ENCODE measurements at regions not wholly inside any gene's neighbourhood (a gene's known extent, or its start where the extent isn't known, plus 50 kb on each side); places are given as distances from the start of the nearest gene placed in this dataset.

DNA sequence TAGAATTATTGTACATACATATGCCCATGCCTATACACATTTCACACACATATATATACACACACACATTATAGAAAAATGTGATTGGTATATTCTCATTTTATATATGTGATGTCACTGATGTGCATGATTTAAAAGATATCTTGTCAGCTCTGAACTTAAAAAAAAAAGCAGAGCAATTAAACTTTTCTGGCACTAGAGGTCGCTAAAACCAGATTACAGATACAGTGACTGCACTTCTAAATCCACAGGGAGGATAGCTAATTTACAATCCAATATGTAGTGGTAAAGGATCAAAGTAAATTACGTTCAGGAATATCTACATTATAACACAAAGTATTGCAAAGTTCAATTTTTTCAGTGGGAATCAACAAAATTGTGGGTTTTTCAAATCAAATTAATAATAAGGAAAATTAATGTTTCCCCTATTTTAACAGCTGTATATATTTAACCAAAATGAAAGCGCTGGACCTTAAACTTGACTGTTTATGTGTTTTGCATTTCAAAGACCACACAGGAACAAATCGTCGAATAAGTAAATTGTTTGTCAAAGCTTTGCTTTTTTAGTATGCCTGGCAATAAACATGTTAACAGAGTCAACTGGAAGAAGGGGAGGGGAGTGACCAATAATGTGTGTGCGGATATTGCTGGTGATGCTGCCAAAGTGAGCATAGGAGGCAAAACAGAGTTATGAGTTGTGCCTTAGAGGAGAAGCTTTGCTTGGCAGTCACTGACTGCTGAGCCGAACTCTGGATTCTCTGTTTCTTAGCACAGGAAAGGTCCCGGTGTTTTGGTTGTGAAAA is 1201.4 kb upstream of the C9orf72 start:
- DNase-seq = peak; percentile 75

DNA sequence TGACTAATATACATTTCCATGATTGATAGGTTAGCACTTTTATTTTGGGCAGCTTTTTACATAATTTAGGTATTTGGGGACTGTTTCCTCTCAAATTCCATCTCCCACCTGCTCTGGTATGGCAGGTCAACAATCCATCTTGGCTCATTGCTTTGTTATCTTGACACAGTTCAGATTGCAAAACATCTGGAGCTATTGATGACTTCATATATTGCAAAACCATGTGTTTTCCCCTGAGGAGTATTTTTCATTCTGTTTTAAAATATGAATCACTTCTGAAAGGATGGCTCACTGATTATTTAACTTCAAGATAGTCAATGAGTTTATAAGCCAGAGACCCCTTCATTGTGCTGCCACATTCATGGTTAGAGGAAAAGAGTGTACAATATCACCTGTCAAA is 1206.0 kb upstream of the C9orf72 start:
- peak; percentile 78 for DNase-seq

DNA sequence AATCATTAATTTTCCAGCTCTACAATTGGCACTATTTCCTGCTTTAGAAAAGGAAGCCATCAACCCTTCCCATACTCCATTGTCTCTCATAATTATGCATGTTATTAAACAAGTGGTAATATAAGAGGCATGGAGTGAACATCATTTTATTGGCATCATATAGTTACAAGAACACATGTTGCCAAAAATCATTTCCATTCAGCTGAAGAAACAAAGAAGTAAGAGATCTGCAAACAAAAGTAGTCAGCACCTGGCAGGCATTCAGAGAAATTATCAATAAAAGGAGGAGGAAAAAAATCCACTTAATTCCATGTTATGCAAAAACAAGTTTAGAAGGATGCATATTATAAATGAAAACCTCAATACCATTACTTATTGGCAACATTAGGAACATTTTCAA is 1208.2 kb upstream of the C9orf72 start:
- DNase-seq = peak; percentile 97

DNA sequence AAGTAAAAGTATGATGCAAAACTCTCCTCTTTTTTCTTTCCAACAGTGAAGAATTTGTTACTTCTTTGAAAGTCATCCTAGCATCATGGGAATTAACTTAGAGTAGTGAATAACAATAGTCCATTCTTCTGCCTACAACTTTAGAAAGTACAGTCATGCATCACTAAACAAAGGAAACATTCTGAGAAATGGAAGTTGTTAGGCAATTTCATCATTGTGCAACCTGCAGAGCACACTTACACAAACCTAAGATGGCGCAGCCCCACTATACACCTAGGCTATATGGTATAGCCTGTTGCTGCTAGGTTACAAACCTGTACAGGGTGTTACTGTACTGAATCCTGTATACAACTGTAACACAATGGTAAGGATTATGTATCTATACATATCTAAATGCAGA is 1209.3 kb upstream of the C9orf72 start:
- peak; percentile 15 for DNase-seq

DNA sequence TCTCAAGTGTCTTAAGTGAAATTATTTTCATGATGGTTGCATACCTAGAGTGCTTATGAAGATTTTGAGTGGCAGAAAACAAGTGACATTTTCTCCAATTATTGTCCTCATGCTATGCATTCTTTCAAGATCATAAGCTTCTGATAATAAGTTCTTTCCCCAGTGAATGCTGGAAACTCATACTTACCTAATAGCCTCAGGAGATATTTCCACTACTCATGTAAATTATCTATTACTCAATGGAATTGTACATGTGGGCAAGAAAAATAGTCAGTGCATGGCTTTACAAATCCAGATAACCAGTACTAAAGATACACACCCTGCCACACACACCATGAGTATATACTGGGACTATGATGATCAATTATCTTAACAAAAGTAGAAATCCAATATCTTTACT is 1219.4 kb upstream of the C9orf72 start:
- no peak for DNase-seq

DNA sequence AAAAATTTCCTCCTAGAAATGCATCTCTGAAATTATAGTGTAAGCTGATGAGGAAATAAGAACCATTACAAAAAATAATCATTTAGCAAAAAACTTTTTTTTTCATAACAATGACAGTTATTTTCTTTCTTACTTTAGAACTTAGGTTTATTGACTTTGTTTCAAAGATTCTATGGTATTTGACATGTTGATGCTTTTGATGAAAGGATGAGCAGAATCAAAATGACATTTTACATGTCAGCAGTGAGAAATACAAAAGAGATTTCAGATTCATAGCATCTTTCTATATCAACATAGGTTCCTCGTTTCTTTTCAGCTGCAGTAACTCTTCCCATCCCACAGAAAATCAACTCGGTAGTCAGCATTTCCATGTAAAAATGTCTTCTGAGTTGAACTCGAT is 1226.6 kb upstream of the C9orf72 start:
- peak; percentile 44 for DNase-seq

DNA sequence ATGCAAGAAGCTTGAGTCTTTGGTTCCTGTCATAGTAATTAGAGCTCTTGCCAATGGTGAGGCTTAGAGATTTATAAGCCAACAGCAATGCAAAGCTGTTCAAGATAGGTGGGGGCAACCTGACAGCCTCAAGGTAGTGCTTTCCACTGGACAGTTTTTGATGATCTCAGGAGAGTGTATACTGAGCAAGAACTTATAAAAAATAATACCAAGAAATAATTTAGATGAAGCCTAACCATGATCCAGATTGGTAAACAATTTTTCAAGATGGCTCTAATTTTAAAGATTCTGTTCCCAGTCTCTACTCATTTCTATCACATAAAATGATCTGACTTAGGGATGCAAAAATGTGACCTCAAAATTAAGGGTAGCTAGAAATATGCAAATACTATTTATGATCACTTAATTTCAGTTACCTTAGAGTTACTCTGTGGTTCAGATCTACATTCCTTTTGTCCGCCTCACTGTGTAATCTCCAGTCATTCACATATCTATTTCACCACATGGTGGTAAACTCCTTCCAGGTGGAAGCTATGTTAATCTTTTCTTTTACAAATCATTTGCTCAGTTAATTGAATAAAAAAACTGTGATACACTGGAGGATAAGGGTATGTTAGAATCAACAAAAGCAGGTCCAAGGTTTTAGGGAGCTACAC is 1228.0 kb upstream of the C9orf72 start:
- DNase-seq = peak; percentile 63

DNA sequence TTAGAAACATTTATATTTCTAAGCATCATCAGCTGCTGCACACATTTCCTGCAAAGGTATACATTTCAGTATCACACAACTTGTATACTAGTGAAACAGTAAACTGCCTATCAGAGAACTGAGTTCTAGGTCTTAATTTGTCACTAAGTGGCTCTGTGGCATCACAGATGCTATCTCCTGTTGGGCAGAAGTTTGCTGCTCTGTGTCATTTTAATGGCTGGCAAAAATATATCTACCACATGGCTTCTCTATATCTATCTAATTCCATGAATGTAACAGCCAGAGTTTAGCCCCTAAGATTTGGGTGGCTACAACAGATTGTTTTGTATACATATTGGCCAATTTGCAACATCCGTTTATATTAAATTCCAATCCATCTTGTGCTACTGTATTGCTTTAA is 1231.9 kb upstream of the C9orf72 start:
- peak; percentile 30 for DNase-seq

DNA sequence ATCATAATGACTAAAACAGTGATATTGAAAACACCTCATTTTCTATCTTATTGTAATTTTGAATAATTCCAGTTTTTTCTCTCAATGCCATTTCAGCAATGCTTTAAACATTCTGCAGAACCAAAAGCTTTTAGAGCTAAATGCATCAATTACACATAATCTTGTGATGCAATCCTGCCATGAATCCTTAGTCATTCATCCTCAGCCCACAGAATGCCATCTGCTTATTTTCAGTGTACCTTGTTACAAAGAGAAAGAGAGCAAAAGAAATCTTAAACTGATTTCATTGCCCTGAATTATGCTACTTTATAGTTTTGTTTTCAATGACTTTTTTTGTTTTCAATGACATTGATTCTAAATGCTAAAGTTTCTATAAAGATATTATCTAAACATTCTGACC is 1234.8 kb upstream of the C9orf72 start:
- peak; percentile 88 for DNase-seq

DNA sequence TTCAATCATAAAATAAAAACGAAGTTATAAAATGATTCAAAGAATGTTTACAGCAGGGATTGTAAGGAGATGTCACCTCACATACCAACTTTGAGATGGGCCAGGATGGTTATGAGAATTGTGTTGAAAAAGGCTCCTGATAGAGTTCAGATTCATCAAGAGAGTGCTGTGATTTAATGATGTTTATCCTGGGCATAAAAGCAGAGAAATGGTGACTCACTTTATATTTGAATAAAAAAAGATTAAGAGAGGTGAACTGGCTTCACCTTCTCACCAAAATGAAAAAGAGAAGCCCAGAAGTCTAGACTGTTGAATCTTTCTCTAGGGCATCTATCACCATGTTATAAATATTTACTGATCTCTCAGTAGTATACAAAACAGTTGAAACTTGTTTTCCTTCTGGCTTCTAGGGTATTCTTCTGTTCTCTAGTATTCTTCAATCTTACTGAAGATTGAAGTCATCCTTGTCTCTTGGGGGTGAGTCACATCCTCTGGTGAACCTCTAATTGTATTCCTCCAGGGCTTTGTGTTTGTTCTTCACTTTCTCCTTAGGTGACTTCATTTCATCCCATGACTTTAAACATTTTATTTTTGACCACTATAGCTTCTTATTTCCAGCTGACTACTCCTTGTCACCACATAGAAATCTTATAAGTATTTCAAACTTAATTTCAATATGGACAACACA is 1237.3 kb upstream of the C9orf72 start:
- DNase-seq = peak; percentile 37

DNA sequence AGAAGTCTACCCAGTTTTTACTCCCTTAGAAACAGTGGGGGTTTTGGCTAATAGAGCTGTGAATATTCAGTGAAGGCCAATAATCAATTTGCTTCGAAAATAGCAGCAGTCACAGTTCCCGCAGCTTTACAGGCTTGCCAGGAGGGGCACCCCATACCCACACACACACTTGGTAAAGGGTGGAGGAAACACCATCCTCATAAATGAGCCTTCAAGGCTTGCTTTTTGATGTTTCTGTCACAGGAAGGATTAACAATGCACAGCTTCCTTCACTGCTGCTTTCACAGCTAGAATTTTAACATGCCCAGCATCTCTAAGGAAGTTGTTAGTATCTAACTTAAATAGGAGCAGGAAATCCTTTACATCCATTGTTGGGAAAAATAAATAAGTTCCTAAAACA is 1247.5 kb upstream of the C9orf72 start:
- DNase-seq = peak; percentile 21

DNA sequence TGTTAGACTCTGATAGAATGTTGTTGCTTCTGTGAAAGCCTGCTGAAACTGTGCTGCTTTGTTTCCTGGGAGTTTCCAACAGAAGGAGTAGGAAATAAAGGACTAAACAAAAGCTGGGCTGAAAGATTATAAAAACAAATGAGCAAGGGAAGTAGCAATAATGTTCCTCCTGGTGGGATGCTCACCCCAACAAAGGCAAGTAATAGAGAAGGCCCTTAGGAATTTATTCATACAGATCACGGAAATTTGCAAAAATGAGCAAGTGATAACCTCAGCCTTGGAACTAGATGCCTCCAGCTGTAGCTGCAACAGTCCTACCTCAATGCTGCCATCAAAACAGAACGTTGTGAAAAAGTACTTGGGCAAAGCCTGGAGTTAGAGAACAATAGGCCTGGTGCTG is 1248.0 kb upstream of the C9orf72 start:
- DNase-seq = no peak

DNA sequence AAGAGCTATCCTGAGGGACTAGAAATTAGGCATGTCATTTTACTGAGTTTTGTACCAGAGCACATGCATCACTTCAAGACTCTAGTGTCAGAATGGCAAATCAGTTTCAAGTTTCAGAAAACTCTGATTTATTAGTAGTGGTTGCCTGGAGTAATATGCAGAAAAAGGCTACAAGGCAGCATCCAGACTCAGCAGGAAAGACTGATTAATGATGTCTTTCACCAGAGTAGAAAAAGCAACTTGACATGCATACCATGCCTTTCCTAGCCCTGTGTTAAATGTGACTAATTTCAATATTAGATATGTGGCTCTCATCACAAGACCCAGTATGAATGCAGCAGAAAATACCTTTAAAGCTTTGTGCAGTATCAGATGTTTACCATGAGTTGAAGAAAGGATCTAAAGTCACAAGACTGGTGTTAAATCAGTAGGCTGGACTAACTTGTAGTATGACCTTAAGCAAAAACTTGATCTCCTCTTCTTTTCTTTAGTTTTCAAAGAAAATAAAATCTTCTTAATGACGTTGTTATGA is 1251.2 kb upstream of the C9orf72 start:
- DNase-seq = no peak

DNA sequence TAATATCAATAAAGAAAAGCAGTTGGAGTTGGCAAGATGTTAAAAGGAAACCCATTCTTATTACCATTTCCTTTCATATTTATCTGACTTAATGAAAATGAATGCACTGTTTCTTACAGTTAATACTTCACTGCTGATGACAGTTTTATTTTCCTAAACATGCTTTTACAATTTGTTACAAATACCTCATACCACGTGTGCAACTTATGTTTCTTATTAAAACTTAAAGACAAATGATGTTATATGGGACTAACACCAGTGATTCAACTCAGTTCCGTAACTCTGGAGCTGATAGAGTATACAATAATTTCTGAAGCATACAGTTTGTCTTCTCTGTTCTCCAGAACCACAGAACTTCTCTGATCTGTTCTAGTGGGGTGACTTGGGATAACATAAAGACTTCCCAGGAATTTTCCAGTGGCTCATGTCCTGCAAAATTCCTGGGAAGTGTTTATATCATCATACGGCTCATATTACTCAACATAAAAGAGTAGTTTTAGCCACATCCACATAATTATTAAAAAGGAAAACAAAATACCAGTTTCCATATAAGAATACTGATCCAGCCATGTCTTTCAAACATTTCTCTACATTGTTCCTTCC is 1259.0 kb upstream of the C9orf72 start:
- DNase-seq = no peak

DNA sequence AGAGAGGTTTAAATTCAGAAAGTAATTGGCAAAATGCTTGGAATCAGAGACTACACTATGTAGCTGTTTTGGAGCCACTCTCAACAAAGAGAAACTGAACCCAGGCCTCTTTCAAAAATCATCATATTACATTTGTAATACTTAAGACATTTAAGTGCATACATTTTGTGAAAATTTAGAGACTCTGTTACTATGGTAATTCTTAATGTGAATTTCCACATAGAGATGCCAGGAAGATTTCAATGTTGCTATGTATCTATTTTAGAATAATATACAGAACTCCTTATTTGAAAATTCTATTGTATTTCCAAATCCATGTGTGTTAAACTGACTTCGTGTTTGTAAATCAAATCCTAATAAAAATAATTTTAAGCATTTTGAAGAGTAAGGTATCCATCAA is 1260.9 kb upstream of the C9orf72 start:
- DNase-seq = no peak

DNA sequence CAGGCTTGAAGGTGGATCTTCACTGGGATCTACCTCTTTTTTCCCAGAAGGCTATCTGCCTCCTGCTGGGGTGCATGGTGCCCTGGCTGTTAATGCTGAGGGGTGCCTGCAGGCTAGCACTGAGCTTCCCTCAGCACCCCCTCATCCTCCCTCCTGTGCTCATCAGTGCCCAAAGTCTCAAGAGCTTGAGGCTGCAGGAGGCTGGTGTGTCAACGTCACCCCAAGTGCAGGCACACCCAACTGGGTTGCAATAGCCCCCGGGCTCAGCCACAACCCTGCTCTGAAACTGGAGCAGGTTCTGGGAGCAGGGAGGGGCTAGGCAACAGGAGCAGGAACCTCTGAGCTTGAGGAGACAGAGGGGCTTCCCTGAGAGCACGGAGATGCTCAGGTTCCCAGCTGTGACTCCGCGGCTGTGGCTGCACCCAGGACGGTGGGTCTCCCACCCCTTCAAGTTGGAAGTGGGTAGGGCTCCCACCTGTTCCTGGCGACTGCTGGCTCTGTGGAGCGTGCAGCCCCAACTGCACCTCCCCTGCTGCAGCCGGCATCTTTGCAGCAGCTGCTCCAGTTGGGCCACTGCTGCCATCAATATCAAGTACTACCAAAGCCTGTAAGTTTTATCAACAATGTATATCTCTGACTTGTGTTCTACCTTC is 1266.6 kb upstream of the C9orf72 start:
- no peak for DNase-seq

DNA sequence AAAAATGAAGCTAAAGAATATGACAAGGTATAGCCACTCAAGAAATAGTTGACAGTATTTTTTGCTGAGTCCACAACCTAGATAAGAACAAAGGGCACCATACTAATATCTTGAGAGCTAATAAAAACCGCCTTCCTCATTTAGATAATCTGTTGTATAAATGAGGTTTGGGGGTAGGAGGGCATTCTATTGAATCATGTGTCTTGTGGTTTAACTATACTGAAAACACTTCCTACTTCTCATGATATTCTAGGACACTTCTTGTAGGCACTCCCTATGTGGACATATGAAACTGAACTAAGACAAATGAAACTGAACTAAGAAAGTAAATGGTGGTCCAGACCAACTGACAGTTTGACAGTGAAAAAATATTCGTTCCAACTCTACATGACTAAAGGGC is 1268.5 kb upstream of the C9orf72 start:
- no peak for DNase-seq

DNA sequence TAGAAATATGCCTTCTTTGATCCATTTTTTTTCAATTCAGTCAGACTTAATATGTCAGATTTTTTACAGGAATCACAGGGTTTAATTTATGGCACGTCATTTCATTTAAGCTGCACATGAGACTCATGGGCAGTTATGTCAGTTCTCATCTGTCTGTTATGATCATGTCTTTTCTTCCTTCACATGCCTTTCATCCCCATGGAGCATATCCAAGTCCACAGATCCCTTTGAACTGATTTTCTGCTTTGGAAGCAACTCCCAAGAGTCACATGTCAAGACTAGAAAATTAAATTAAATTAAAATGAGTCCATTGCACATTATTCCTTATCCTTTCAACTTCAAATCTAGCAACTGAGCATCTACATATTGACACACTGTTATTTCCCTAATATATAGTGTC is 1274.0 kb upstream of the C9orf72 start:
- DNase-seq = no peak

DNA sequence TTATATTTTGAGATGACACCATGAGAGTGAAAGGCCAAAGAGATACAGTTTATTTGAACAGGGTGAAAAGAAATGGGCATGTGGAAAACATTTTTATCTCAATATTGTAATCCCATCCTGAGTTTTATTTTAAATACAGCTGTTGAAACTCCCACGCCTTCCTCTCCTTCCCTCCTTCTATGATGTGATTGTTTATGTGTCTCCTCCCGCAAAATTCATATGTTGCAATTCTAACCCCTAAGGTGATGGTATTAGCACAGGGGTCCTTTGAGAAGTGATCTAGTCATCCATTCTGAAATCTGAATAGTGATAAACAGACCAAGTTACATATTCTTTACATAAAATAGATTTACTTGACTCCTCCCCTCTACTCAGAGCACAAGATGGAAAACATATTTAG is 1275.4 kb upstream of the C9orf72 start:
- no peak for DNase-seq

DNA sequence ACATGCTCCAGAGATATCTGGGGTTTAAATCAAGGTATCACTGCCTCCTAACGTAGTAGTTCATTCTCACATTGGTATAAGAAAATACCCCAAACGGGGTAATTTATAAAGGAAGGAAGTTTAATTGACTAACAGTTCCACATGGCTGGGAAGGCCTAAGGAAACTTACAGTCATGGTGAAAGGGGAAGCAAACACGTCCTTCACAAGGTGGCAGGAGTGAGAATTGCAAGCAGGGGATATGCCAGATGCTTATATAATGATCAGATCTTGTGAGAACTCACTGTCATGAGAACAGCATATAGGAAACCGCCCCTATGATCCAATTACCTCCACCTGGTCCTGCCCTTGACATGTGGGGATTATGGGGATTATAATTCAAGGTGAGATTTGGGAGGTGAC is 1280.2 kb upstream of the C9orf72 start:
- peak; percentile 82 for DNase-seq

DNA sequence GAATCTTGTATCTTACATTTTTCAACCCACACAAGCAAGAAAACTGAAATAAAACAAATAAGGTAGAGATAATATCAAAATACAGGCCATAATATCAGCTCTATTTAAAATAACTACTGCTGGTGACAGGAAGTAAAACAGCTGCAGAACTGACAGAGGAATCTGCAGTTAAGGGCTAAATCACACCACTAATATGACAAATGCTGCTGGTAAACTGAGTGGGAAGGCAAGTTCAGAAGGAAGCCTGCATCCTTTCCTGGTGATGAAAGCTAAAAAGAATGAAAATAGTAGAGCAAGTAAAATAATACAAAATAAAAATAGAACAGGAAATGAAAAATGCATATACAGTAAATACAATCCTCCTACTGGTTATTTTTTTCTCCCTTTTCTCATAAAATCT is 1293.7 kb upstream of the C9orf72 start:
- DNase-seq = peak; percentile 54

DNA sequence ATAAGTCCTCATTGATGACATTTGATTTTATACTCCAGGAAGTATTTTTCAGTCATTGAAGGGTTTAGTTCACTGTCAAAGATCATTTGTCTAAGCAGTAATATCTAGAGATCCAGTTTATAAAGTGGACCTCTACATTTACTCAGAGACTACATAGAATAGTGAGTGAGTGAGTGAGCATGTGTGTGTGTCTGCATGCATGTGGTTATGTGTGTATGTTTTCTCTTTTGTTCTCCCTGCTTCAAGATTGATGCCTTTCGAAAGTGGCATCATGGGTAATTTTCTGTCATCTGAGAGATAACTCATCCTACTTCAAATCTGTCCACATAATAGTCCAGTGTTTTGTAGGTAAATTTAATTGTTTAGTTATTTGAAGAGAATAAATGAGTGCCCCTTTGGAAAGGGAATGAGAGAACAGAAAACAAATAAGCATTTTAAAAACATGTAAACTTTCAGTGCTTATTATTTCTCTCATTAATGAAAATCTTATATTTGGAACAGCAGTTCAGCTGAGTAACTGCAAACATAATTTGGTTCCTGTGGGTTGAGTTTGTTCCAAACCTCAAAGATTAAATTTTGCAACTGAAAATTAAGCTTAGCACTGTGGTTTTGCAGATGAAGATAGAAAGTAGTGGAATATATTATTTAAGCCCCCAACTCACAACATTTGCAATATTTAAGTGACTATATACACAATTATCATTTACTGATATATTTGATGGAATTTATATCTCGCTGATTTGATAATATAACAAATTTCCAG is 1295.1 kb upstream of the C9orf72 start:
- DNase-seq = peak; percentile 60

All from NCI-H69 (cell line).